OCI-LY7 (cell line): ENCODE measurements at regions not wholly inside any gene's neighbourhood (a gene's known extent, or its start where the extent isn't known, plus 50 kb on each side); places are given as distances from the start of the nearest gene placed in this dataset.

Experiments used
- BruUV-seq: library from RNA; stranded (reverse); fragments of 400-500 nt; replicated peaks from 2 replicates; lab custom pipeline; 2021; lab: Mats Ljungman, UMichigan
- CTCF ChIA-PET: fragments of 300-600 bp; sonication (Branson Sonifier 250); formaldehyde crosslinking; loops from one replicate; lab custom pipeline; 2022; ENCODE audit warnings: antibody characterized with exemption; ENCODE audit not compliant: unreplicated experiment; lab: Charles Lee
- POLR2A ChIA-PET: fragments of 300-600 bp; sonication (Branson Sonifier 250); formaldehyde crosslinking; loops from one replicate; lab custom pipeline; 2022; ENCODE audit warnings: antibody characterized with exemption; lab: Charles Lee
- DNase-seq: peaks from one replicate; pipeline ENCODE4 v3.0.0-alpha.2; 2015; ENCODE audit warnings: low spot score
- H2AFZ ChIP-seq: fragments of 200-600 bp; sonication (generic), shearing (Covaris generic); 2 replicates; pipeline ENCODE4 v1.6.1; 2014; ENCODE audit warnings: mild to moderate bottlenecking, antibody characterized with exemption, low read length, moderate library complexity
- H3K27ac ChIP-seq: fragments of 200-600 bp; sonication (generic); 2 replicates; pipeline ENCODE4 v1.5.1; 2014; ENCODE audit warnings: mixed run types, low read depth, mild to moderate bottlenecking, moderate library complexity, low read length, inconsistent platforms; ENCODE audit not compliant: poor library complexity, severe bottlenecking
- H3K36me3 ChIP-seq: fragments of 200-600 bp; sonication (generic); 2 replicates; pipeline ENCODE4 v1.6.1; 2014; ENCODE audit warnings: mild to moderate bottlenecking, antibody characterized with exemption, low read length, moderate library complexity, mixed read lengths; ENCODE audit not compliant: insufficient read depth
- H3K4me1 ChIP-seq: fragments of 200-600 bp; sonication (generic); 2 replicates; pipeline ENCODE4 v1.5.1; 2014; ENCODE audit warnings: mild to moderate bottlenecking, low read length; ENCODE audit not compliant: insufficient read depth, poor library complexity, severe bottlenecking
- H3K4me2 ChIP-seq: fragments of 200-600 bp; sonication (generic); 2 replicates; pipeline ENCODE4 v1.6.1; 2014; ENCODE audit warnings: mild to moderate bottlenecking, low read length
- H3K4me3 ChIP-seq: fragments of 200-600 bp; sonication (generic); 2 replicates; pipeline ENCODE4 v1.5.1; 2014; ENCODE audit warnings: mild to moderate bottlenecking, low read depth, low read length; ENCODE audit not compliant: poor library complexity, severe bottlenecking
- H3K79me2 ChIP-seq: fragments of 200-600 bp; sonication (generic); 2 replicates; pipeline ENCODE4 v1.6.1; 2016; ENCODE audit warnings: low read depth, mild to moderate bottlenecking, low read length, moderate library complexity, mixed read lengths; ENCODE audit not compliant: insufficient read depth
- H3K9me2 ChIP-seq: fragments of 200-600 bp; sonication (generic); 2 replicates; pipeline ENCODE4 v1.6.1; 2016; ENCODE audit warnings: mild to moderate bottlenecking, low read length, mixed read lengths; ENCODE audit not compliant: insufficient read depth
- H3K9me3 ChIP-seq: fragments of 200-600 bp; sonication (generic); 2 replicates; pipeline ENCODE4 v1.6.1; 2014; ENCODE audit warnings: mild to moderate bottlenecking, mixed run types, low read length, mixed read lengths
- H4K20me1 ChIP-seq: fragments of 200-600 bp; sonication (generic); 2 replicates; pipeline ENCODE4 v1.6.1; 2014; ENCODE audit warnings: mild to moderate bottlenecking, antibody characterized with exemption, low read length, moderate library complexity, mixed read lengths; ENCODE audit not compliant: insufficient read depth
- EZH2phosphoT487 ChIP-seq: fragments of 200-600 bp; sonication (generic); IDR thresholded peaks from 2 replicates; pipeline ENCODE4 v1.6.1; 2018; ENCODE audit warnings: low read depth, borderline replicate concordance, mild to moderate bottlenecking, mixed run types, antibody characterized with exemption, low read length, moderate library complexity, mixed read lengths
- intact Hi-C: fragments of 100-400 bp; cut with micrococcal nuclease; formaldehyde crosslinking; loops from one replicate; pipeline ENCODE4 v1.10.0; 2022; ENCODE audit not compliant: unreplicated experiment
- TF ChIP-seq, protein P1 (sequence below): fragments of 200-600 bp; sonication (generic); conservative IDR thresholded peaks from 2 replicates; pipeline ENCODE4 v1.5.1; 2014; ENCODE audit warnings: mild to moderate bottlenecking, antibody characterized with exemption, low read length, moderate library complexity, mixed read lengths

DNA sequence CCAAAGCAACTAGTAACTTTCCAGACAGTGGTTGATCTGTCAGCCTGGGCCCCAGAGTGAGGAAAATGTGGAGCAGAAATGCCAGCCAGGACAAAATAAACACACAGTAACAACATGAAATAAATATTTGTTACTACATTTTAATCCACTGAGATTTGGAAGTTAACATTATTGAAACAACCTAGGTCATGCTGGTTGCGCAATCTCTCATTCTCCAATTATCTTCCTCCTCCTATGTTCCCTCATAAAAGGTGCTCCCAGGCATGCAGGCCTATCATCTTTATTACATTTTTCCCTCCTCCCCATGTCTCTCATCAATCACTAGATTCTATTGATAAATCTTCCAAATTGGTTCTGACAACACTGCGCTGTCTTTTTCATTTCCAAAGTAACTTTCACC, 363.1 kb downstream of the HINT1 start:
- Histone ChIP-seq H3K79me2 (no peaks in the 10 kb centered on the region), H3K9me3 (0 out of 2 replicates have a peak, but pooled peaks cover 4% of the 10 kb centered on the region), H2AFZ (no peak overlapping the region), H4K20me1 (no peaks in the 10 kb centered on the region), H3K27ac (no peak overlapping the region), H3K4me2 (no peak overlapping the region), H3K9me2 (no peaks in the 10 kb centered on the region), H3K36me3 (no peaks in the 10 kb centered on the region), H3K4me3 (no peak overlapping the region), H3K4me1 (no peaks in the 10 kb centered on the region)
- ChIA-PET CTCF (no interaction called here), POLR2A (interaction anchor here (1.0 kb wide), 1 partner anchor 33 kb away, joined by 3 read pairs; no protein-coding TSS in a partner anchor)
- no TSS peak for BruUV-seq
- DNase-seq, result no peak
- no peak for TF ChIP-seq EZH2phosphoT487
- TF ChIP-seq, protein P1, sequence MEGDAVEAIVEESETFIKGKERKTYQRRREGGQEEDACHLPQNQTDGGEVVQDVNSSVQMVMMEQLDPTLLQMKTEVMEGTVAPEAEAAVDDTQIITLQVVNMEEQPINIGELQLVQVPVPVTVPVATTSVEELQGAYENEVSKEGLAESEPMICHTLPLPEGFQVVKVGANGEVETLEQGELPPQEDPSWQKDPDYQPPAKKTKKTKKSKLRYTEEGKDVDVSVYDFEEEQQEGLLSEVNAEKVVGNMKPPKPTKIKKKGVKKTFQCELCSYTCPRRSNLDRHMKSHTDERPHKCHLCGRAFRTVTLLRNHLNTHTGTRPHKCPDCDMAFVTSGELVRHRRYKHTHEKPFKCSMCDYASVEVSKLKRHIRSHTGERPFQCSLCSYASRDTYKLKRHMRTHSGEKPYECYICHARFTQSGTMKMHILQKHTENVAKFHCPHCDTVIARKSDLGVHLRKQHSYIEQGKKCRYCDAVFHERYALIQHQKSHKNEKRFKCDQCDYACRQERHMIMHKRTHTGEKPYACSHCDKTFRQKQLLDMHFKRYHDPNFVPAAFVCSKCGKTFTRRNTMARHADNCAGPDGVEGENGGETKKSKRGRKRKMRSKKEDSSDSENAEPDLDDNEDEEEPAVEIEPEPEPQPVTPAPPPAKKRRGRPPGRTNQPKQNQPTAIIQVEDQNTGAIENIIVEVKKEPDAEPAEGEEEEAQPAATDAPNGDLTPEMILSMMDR, result no peak
- intact Hi-C loops, result no loop called here

DNA sequence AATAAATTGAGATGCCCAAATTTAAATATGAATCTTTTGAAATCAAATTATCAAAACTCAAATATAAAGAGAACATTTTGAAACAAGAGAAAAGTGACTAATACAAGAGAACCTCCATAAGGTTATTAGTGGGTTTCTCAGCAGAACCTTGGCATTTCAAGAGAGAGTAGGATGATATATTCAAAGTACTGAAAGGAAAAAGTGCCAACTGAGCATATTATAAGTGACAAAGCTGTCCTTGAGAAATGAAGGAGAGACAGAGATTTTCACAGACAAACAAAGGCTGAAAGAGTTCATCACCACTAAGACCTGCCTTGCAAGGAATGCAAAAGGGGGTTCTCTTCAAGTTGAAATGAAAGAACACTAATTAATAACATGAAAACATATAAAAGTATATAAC, 366.0 kb downstream of the HINT1 start:
- ChIA-PET POLR2A (no interaction called here), CTCF (no interaction called here)
- DNase-seq, result no peak
- H2AFZ ChIP-seq, result no peak overlapping the region
- no peak overlapping the region for H3K27ac ChIP-seq
- no peak overlapping the region for H3K4me3 ChIP-seq
- no peaks in the 10 kb centered on the region for H4K20me1 ChIP-seq
- TF ChIP-seq EZH2phosphoT487, result no peak
- TF ChIP-seq, protein P1, result no peak
- no peak overlapping the region for H3K4me2 ChIP-seq
- H3K9me3 ChIP-seq, result 0 out of 2 replicates have a peak, but pooled peaks cover 4% of the 10 kb centered on the region
- BruUV-seq, result no TSS peak
- no peaks in the 10 kb centered on the region for H3K9me2 ChIP-seq
- H3K36me3 ChIP-seq, result no peaks in the 10 kb centered on the region
- no peaks in the 10 kb centered on the region for H3K4me1 ChIP-seq
- H3K79me2 ChIP-seq, result no peaks in the 10 kb centered on the region
- intact Hi-C loops, result no loop called here

DNA sequence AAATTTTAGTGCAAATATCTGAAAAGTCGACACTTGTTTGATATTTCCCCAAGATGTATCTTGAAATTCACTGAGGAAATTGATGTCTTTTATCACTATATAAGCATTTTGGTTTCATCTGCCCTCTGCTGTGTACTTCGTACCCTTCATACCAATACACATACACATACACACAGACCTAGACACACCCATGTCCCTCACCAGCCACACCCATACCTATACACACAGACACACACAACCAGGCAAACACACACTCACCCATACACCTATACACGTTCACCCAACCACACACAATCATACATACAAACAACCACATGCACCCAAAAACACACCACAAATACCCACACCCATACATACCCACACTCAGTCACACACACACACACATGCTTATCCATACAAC, 367.8 kb downstream of the HINT1 start:
- Histone ChIP-seq H2AFZ (no peak overlapping the region), H3K4me3 (no peak overlapping the region), H4K20me1 (no peaks in the 10 kb centered on the region), H3K27ac (no peak overlapping the region), H3K9me2 (no peaks in the 10 kb centered on the region), H3K4me2 (no peak overlapping the region), H3K9me3 (0 out of 2 replicates have a peak, but pooled peaks cover 4% of the 10 kb centered on the region), H3K36me3 (no peaks in the 10 kb centered on the region), H3K4me1 (no peaks in the 10 kb centered on the region), H3K79me2 (no peaks in the 10 kb centered on the region)
- no peak for TF ChIP-seq EZH2phosphoT487
- TF ChIP-seq, protein P1, result no peak
- no peak for DNase-seq
- CTCF ChIA-PET, result no interaction called here
- no TSS peak for BruUV-seq
- POLR2A ChIA-PET, result no interaction called here
- intact Hi-C loops, result no loop called here
